GM21528 (cell line): ENCODE measurements at regions not wholly inside any gene's neighbourhood (a gene's known extent, or its start where the extent isn't known, plus 50 kb on each side); places are given as distances from the start of the nearest gene placed in this dataset.
"Not testable (repeated sequence)": the region's sequence is repeated elsewhere in the genome, so short reads cannot be mapped to it uniquely, and the experiment has no call there.

Experiments used
- ATAC-seq: cut with Tn5 transposase; IDR thresholded peaks from one replicate; pipeline ENCODE4 v1.9.1; 2021; ENCODE audit warnings: mild to moderate bottlenecking, moderate library complexity; ENCODE audit not compliant: unreplicated experiment, low FRiP score

DNA sequence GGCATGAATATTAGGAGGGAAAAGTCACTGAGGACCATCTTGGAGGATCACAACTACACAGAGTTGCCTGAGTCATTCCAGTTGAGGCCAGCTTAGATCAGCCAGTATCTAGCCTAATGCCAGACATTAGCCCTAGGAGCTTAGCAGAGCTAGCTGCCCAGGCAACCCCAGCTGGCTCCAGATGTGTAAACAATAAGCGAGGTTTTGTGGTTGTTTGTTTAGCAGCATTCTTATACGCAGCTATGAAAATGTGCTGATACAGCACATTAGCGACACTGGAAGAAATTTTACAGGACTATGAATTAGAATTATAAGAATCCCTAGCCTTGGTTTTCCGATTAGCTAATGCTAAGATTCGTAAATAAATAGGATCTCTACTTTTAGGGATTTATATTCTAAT, 59.3 kb downstream of the BTBD3 start:
- ATAC-seq = no peak

DNA sequence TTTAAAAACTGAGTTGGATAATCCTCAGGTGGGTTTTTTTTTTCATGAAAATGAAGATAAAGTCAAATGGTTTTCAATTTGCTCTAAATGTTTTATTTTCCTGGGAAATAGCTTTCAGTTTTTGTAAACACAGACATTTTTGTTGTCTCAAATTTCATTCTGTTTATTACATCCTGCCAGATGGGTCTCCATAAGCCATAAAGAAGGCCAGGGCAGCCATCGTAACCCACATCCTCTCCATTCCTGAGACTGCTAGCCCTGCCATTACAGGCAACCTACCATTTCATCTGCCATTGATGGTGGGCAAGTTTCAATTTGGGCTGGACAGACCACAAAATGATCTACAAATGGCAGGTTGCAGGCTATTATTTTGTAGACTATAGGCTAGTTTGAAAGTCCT, 60.8 kb downstream of the BTBD3 start:
- ATAC-seq = no peak

DNA sequence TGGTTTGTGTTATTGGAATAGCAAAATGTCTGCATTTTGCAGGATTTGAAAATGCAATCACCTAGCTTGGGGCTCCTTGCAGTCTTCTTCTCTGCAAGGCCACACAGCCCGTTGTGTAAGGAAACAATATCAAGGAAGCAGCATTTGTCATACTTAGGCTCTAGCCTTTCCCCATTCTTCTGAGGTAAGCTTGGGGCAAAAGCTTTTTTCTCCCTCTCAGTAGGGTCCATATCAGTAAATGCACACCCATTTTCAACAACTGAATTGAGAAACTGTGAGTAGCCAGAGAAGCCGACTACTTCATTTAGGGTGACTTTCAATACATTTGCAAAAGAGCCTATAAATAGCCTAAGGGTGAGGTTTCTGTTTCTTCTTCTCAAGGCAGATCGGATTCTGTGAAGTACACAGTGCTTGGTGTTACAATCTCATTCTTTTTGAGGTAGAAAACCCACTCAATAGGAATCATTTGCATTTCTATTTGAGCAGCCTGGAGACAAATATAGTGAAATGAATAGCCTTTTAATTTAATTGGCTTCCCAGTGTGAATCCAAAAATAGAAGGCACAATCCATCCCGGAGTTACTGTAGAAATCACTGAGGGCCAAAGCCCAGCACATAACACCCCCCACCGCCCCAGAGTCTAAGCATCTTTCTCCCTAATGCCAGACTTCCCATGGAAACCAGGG, 61.8 kb downstream of the BTBD3 start:
- peak; percentile 55 for ATAC-seq

DNA sequence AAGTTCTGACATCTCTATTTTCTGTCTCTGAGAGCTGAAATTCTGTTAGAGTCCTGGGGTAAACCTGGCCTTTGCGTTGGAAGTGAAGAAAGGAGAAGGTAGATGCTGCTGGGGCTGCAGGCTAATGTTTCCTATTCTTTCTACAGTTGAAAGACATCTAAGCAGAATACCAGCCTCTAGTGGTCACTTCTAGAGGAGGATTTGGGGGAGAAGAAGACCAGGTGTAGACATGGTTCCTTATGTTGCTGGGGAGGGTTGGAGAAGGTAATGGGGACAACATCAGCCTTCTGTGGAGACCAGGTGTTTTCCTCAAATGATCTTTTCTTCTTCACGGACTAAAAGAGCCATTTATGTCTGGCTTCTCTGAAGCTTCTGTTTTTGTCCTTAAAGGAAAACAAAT, 62.6 kb downstream of the BTBD3 start:
- ATAC-seq = no peak

DNA sequence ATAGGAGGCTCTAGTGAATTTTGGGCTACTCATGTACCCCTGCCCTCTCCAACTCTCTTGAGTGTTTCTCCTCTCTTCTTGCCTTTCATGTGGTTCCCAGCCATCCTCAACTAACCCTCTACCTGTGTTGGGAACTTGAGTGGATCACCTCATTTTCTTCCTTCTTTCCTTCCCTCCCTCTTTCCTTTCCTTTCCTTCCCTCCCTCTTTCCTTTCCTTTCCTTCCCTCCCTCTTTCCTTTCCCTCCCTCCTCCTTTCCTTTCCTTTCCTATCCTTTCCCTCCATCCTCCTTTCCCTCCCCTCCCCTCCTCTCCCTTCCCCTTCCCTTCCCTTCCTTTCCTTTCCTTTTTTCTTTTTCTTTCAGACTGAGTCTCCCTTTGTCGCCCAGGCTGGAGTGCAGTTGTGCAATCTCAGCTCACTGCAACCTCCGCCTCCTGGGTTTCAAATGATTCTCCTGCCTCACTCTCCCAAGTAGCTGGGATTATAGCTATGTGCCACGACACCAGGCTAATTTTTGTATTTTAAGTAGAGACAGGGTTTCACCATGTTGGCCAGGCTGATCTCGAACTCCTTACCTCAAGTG, 63.8 kb downstream of the BTBD3 start:
- ATAC-seq = no peak

DNA sequence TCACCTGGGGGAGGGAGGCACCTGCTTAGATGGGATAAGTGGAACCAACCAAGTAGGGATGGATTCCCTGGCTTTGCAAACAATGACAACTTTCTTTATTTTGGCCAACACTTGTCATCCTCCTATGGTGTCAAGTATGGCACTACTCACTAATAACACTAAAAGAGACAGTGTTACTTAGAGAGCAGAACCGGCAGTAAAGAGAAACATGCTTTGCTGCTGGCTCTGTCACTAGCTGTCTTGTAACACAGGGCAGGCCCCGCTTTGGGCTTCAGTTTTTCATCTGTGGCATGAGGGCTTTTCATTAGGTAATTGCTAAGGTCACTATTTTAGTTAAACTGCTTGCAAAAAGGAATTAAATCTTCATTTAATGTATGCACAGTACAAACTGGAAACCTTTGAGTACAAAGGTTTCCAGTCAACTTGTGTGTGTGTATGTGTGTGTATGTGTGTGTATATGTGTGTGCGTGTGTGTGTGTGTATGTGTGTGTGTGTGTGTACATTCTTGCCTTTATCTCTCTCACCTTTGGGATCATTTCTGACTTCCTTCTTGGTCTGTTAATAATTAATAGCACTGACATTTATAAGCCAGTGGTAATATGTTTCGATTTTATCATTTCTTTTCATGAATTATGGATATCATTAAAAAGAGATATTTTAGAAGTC, 64.7 kb downstream of the BTBD3 start:
- ATAC-seq = no peak

DNA sequence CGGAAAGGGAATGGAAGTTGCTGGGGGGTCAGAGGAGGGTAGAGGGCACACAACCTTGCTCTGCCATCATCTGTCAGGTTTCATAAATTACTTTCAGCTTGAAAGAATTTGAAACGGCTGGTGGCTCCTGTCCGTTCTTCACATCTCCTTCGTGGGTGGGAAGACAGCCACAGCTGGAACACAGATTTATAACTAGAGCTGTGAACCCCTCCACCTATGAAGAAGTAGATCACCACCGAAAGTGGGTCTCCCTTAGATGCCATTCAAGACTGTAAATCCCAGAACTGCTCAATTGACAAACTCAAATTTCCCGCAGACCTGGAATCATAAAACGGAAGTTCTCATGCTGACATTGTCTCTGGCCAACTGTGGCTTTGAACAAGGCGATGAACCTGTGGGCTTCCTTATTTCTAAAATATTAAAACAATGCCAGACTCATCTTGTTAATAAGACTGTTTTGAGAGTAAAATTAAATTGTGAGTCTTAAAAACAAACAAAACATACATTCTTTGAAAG, 65.3 kb downstream of the BTBD3 start:
- ATAC-seq = no peak

DNA sequence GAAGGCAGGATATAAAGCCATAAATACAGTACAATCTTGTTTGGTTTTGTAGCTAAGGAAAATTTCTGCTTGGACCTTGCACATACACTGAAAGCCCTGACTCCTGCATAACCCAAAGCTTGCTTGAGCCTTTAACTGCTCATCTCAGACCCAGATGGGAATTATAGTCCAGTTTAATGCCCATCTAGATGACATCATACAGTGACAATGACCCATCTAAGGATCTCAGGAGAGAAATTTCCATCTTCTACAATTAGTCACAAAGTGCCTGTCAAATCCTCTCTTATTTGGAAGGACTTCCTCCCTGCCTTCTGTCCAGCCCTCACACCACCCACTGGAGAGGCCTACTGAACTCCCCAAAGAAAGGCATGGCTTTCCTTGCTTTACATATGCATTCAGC, 69.3 kb downstream of the BTBD3 start:
- ATAC-seq = no peak

DNA sequence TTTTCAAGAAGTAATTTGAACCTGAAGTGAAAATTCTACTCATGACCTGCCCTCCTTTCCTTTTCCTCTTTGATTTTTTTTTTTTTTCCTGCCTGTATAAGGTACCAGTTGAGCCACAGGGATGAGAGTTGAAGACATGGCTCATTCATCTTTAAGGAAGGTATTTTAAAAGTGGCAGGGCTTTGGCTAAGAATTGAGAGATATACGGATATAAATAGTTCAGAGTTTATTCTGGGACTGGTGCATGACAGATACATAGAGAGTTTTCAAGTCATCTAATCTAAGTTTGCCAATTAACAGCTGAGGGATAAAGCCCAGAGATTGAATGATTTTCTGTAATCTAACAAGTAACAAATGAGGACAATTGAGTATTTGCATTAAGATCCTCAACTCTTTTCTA, 69.8 kb downstream of the BTBD3 start:
- no peak for ATAC-seq

DNA sequence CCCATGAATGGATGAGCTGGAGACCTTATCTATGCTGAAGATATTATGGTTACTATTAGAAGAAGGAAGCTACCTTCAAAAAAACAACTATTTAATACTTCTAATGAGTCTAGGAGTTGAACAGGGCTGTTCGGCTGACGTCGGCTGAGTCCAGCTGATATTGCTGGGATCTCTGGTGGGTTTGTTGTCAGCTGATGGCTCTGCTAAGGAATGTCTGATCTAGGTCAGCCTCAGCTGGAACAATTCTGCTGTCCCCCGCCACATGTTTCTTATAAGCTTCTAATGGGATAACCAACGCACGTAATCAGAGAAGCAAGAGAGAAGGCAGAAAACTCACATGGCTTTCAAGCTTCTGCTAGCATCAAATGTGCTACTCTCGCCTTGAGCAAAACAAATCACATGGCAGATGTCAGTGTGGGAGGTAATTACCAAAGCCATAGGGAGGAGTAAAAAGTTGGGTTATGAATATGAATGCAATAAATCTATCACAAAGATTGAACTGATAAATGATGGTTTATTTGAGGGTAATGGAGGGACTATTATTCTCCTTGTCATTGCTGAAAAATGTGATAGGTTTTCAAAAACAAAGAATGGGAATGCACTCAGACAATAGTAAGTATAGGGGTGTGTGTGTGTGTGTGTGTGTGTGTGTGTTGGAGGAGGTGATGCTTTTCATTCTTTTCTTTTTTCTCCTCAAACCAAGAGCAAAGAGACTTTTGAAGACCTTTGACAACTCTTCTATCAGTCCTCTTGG, 71.5 kb downstream of the BTBD3 start:
- ATAC-seq = no peak

DNA sequence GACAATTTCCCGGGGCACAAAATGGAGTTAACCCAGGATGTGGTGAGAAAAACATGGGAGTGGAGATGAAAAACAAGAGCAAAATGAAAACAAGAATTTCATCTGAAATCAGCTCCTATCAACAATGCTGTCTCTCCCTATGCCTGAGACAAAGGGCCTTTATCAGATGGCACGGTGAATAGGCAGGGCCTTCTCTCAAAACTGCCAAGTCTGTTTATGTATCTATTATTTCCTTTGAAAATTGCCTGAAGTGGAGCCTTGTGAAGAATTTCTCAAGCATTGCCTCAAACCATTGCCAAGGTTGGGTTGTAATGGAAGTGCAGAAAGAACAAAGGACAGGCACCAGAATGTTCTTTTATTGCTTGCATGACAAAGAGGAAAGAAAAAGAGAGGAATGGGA, 74.7 kb downstream of the BTBD3 start:
- ATAC-seq = no peak

DNA sequence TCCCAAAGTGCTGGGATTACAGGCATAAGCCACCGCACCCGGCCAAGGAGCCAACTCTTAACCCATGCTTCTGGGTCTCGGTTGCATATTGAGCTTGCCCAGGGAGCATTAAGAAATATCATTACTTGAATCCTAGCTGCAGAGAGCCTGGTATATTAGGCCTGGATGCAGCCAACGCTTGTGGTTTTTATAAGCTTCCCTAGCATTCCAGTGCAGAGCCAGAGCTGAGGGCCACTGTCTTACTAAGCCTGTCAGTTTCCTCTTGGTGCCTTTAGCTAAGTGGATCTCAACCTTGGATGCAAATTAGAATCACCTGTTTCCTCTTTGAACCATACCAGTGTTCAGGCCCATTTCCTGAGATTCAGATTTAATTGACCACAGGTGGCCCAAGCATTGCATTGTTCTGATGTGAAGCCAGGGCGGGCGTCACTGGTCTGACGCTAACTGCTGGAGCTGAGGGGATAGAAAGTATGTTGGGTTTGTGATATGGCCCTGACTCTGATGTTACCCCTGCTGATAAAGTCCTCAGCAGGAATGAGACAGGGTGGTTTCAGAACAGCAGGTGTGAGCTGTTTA, 76.3 kb downstream of the BTBD3 start:
- ATAC-seq = no peak

DNA sequence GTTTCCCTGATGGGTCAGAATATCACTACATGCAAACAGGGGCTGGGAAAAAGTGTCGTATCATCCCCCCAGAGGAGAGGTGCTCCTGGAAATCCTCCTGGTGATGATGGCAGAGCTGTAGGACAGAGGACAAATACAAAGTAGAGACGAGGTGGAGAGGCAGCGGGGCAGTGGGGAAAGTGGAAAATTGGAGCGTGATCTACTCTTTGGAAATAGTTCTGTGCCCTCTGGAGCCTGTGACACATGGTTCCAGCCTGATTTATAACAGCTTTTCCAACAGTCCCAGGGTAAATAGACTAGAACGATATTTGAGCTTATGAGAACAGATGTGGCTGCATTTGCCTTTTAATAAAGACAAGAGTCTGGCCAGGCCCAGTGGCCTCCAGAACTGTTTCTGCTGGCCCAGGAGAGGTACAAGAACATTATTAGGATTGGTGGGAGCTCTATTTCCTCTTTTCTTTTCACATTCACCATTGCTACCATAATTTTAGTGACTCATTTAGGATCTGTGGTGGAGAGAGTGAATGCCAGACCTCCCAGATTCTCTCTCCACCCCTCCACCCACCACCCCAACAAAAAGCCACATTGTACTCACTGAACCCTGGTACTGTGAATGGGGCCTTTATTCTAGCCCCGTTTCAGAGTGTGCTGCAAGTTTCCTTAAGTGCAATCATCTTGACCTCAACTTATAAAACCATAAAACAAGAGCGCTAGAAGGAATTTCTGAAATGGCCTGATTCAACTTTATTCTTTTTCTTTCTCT, 78.3 kb downstream of the BTBD3 start:
- no peak for ATAC-seq

DNA sequence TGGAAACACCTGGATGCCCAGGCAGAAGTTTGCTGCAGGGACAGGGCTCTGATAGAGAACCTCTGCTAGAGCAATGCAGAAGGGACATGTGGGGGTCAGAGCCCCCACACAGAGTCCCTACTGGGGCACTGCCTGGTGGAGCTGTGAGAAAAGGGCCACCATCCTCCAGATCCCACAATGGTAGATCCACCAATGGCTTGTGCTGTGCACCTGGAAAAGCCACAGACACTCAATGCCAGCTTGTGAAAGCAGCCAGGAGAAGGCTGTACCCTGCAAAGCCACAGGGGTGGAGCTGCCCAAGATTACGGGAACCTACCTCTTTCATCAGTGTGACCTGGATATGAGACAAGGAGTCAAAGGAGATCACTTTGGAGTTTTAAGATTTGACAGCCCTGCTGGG, 87.1 kb downstream of the BTBD3 start:
- not testable (repeated sequence) for ATAC-seq

DNA sequence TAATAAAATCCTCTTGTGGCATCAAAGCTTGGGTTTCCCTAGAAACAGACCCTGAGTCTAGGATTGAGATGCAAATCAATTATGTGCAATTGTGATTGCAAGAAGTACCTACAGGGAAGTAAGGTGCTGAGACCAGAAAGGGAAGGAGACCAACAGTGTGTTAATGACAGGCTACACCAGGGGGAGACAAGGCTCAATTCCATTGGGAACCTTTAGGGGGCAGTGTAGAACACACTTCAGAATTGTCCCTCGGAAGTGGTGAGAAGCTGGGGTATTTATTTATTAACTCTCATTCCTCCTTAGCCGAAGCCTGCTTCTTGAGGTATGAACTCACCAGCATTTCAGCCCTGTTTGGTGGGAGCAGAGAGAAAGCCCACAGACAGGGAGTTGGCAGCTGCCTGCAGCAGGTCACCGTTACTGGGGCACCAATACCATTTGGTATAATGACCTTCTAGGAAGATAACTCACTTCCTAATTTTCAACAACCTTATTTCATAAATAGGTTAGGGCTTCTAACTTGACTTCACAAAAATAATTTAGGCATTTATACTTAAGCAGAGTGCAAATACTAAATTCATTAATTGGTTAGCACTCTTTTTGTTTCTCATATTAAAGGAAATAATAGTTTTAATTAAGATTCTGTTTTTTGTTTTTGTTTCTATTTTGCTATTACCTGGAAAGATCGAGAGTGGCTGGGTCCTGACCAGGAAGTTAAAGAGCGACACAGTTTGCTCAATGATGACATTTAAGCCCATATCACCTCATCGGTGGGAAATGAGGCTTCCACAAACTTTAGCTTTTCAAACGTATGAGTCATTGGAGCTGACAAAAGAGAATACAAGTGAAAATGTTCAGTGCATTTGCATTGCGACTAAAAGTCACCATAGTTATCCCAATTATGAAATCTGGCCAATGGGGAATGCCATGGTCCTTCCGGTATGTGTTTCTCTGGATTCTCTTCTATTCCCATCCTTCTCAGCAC, 94.8 kb downstream of the BTBD3 start:
- ATAC-seq = no peak

DNA sequence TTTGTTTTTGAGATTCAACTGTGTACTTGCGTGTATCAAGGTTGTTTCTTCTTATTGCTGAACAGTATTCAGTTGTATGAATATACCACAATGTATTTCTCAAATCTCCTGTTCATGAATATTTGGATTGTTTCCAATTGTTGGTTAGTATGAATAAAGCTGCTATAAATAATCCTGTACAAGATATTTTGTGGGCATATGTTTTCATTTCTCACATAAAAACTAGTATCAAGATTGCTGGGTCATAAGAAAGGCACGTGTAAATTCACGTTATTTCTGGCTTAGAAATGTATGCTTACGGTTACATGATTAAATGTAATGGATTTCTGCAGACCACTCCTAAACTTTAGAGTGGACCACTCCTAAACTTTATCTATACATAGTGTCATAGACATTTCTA, 96.6 kb downstream of the BTBD3 start:
- no peak for ATAC-seq

DNA sequence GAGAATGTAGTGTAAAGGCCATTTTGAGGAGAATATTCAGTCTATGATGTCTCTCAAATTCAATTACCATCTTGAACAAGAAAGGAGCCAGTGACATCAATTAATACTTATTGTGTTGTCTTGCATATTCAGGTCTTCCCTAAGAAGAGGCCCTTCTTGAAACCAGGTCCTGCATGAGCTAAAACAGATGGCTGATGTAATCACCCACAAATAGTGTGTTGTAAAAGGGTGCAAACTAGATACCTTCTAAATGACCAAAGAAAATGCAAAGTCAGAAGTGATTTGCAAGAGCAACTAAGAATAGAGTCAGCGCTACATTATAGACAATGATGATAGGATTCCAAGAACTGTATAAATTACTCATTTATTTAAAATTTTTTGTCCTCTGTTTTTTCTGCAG, 97.0 kb downstream of the BTBD3 start:
- no peak for ATAC-seq

DNA sequence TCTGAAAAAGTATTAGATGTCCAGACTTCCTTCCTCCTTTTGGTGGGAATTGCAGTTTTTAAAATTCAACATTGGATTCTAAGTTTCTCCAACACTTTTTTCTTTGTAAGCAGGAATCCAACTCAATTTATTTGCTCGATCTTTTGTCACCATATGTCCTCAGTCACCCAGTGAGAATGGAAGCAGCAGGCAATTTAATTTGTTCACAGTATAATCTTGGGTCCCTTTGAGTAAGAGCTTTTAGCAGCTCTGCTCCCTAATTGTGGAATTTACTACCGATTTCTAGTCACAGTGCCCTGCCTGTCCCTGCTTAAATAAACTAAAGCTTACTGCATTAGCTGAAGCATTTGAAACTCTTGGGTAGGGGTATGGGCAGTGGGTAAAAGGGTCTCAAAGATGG, 98.6 kb downstream of the BTBD3 start:
- no peak for ATAC-seq

DNA sequence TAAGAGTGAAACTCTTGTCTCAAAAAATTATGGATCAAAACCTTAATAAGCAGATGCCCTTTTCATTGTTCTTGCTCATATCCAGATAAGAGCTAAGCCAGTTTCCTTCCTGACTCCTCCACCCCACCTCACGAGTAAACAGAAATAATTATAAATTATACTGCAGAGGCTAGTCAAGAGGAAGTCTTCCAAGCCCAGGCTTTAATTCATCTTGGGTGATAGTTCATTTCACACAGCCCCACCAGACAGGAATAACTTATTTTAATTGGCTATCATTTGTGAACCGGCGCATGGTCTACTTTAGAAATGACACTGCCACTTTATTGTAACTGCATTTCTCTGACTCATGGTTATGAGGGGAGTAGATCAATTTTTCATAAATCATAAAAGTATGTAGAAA, 102.0 kb downstream of the BTBD3 start:
- no peak for ATAC-seq
